ENCODE measurements at regions not wholly inside any gene's neighbourhood (a gene's known extent, or its start where the extent isn't known, plus 50 kb on each side); places are given as distances from the start of the nearest gene placed in this dataset.
"Not testable (repeated sequence)": the region's sequence is repeated elsewhere in the genome, so short reads cannot be mapped to it uniquely, and the experiment has no call there.

DNA sequence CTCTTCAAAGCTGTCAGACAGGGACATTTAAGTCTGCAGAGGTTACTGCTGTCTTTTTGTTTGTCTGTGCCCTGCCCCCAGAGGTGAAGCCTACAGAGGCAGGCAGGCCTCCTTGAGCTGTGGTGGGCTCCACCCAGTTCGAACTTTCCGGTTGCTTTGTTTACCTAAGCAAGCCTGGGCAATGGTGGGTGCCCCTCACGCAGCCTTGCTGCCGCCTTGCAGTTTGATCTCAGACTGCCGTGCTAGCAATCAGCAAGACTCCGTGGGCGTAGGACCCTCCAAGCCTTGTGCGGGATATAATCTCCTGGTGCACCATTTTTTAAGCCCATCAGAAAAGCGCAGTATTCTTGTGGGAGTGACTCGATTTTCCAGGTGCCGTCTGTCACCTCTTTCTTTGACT, 235.9 kb upstream of the GRIK2 start:
- not testable (repeated sequence) for TF ChIP-seq POLR2AphosphoS5 (IDR thresholded peaks at IDR 0.05; ENCODE audit: low read depth, low read length); POLR2A (IDR thresholded peaks at IDR 0.05; ENCODE audit: low read depth, low read length); POU2F2 (IDR thresholded peaks at IDR 0.05; ENCODE audit: low read depth, low read length); TAF1 (IDR thresholded peaks at IDR 0.05; ENCODE audit: low read depth, low read length); PAX5 (IDR thresholded peaks at IDR 0.05; ENCODE audit: insufficient read depth, low read length, severe bottlenecking)
